Esophagus muscularis mucosa (tissue), 4 donors: ENCODE measurements at regions not wholly inside any gene's neighbourhood (a gene's known extent, or its start where the extent isn't known, plus 50 kb on each side); places are given as distances from the start of the nearest gene placed in this dataset.

Source experiments
- DNase-seq: peaks from one replicate; pipeline ENCODE4 v3.0.0-alpha.2; 2017; ENCODE audit errors: extremely low spot score
- H3K27ac ChIP-seq, 4 donors: fragments of 200-600 bp; sonication (generic); replicated peaks in 1 of 4; 1 replicate in 3 of 4; 2 replicates in 1 of 4; pipeline ENCODE4 v1.5.1; 2016 to 2019; ENCODE audit warnings: mild to moderate bottlenecking in 1 of 4
- H3K27me3 ChIP-seq, 4 donors: fragments of 200-600 bp; sonication (generic); one replicate each; pipeline versions ENCODE4 v1.5.1 to v1.6.0; 2016 to 2019
- H3K36me3 ChIP-seq, 4 donors: fragments of 200-600 bp; sonication (generic); one replicate each; pipeline ENCODE4 v1.5.1; 2016 to 2019
- H3K4me1 ChIP-seq, 4 donors: fragments of 200-600 bp; sonication (generic); one replicate each; pipeline ENCODE4 v1.5.1; 2016 to 2019
- H3K4me3 ChIP-seq, 4 donors: fragments of 200-600 bp; sonication (generic); 1 replicate in 2 of 4; 2 replicates in 2 of 4; pipeline ENCODE4 v1.5.1; 2016 to 2019; ENCODE audit warnings: mild to moderate bottlenecking in 4 of 4, moderate library complexity in 1 of 4
- H3K9me3 ChIP-seq, 4 donors: fragments of 200-600 bp; sonication (generic); 1 replicate in 3 of 4; 2 replicates in 1 of 4; pipeline ENCODE4 v1.5.1; 2016 to 2019
- CTCF ChIP-seq, 3 experiments: fragments of 200-600 bp in 2 of 3; fragments of 450-650 bp in 1 of 3; sonication (generic) in 2 of 3; IDR thresholded peaks; one replicate each; pipeline ENCODE4 v1.5.1; 2017 to 2019; ENCODE audit warnings: antibody characterized with exemption in 3 of 3, mild to moderate bottlenecking in 2 of 3, moderate library complexity in 1 of 3
- EP300 ChIP-seq: sonication (generic); formaldehyde crosslinking; IDR thresholded peaks from one replicate; pipeline ENCODE4 v1.6.1; 2017; ENCODE audit warnings: antibody characterized with exemption
- POLR2A ChIP-seq: fragments of 450-650 bp; IDR thresholded peaks from one replicate; pipeline ENCODE4 v1.6.1; 2017; ENCODE audit warnings: antibody characterized with exemption, moderate library complexity, mild to moderate bottlenecking, low read depth
- POLR2AphosphoS5 ChIP-seq, 2 donors: sonication (generic); formaldehyde crosslinking; IDR thresholded peaks; one replicate each; pipeline ENCODE4 v1.6.1; 2017; ENCODE audit warnings: antibody characterized with exemption in 2 of 2
- WGBS: methylation state at CpG from one replicate; pipeline ENCODE4 v1.1.5; 2018; 5-methylcytosine and 5-hydroxymethylcytosine counted together
- intact Hi-C: fragments of 100-400 bp; cut with DNase I; formaldehyde crosslinking; loops from one replicate; pipeline ENCODE4 v1.15.1; 2023

DNA sequence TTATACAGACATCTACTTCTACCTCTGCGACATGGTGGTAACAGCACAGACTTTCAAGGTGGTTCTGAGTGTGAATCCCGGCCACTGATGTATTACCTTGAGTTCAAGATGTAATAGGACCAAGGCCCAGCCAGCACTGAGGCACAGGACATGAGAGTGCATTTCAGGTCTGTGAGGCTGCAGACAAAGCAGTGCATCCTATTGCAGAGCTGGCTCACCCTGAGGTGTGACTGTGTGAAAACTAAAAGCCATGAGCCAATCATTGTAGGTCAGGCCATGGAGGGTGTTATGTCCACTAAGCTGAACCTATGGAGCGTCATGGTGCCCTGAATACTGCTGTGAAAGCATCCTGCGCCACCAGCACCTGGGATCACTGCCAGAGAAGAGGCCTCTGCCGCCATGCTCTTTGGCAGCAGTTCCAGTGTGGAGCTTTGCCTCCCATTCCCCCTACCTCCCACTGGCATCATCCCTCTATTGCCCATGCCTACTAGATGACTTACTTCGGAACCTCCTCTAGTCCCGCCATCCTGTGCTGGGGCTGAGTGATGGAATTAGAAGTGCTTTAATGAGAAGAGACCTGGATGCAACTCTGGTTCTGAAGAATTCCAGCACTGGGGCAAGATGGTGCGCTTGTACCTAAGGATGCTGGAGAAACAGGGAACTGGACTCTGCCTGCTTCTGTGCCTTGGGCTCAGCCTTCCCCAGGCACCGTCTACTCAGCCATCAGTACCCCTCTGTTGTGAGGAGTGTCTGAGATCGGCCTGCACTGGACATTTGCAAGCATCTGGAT, 112.0 kb upstream of the RMDN2 start:
- Histone ChIP-seq H3K27ac (no peak overlapping the region), H3K9me3 (no peaks in the 10 kb centered on the region), H3K36me3 (no peaks in the 10 kb centered on the region), H3K4me1 (peaks cover 4 to 16% (median 15%) of the 10 kb centered on the region in 4 donors), H3K4me3 (no peak overlapping the region), H3K27me3 (no peaks in the 10 kb centered on the region)
- intact Hi-C loops: no loop called here
- peak; percentile 75 for DNase-seq
- no peak for TF ChIP-seq POLR2AphosphoS5 (IDR thresholded peaks at IDR 0.05)
- no peak for TF ChIP-seq POLR2A
- WGBS: 98% methylated on average over 9 of the region's 10 CpGs

DNA sequence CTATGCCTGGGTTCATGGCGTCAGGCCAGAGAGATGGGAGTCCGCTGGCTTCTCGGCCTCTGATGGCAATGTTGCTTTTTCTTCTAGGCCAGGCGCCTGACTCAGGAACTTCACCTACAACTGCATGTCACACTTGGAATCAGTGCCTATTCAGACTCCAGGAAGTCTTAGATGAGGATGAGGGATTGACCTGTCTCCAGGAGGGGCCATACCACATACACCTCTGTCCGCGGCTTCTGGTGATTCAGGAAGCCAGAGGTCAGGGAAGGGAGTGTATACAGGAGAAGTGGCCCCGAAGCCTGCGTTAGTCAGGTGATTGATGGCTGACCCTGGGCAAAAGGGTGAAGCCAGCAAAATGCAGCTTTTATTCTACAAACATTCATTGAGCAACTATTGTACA, 109.1 kb upstream of the RMDN2 start:
- H3K36me3 ChIP-seq: no peaks in the 10 kb centered on the region
- peaks cover 0 to 4% (median 0%) of the 10 kb centered on the region in 4 donors for H3K9me3 ChIP-seq
- H3K4me3 ChIP-seq: no peak overlapping the region
- H3K4me1 ChIP-seq: no peaks in the 10 kb centered on the region
- intact Hi-C loops: no loop called here
- no peak overlapping the region for H3K27ac ChIP-seq
- H3K27me3 ChIP-seq: no peaks in the 10 kb centered on the region
- TF ChIP-seq CTCF (IDR thresholded peaks at IDR 0.05) (no peak), EP300 (no peak), POLR2A (no peak), POLR2AphosphoS5 (IDR thresholded peaks at IDR 0.05) (no peak)
- WGBS: 86% methylated on average over 8 of the region's 8 CpGs
- no peak for DNase-seq

- Histone ChIP-seq H3K36me3 (no peaks in the 10 kb centered on the region), H3K4me1 (no peaks in the 10 kb centered on the region), H3K27me3 (no peaks in the 10 kb centered on the region), H3K9me3 (peaks cover 0 to 4% (median 0%) of the 10 kb centered on the region in 4 donors), H3K27ac (no peak overlapping the region), H3K4me3 (no peak overlapping the region)
- no peak for TF ChIP-seq POLR2AphosphoS5 (IDR thresholded peaks at IDR 0.05)
- TF ChIP-seq POLR2A: no peak
- no peak for TF ChIP-seq EP300
- no peak for TF ChIP-seq CTCF (IDR thresholded peaks at IDR 0.05)
- intact Hi-C loops: no loop called here
- WGBS: 91% methylated on average over 10 of the region's 11 CpGs
- no peak for DNase-seq
Measured at GRCh38 chr2:37816686-37817085, 108.4 kb upstream of the RMDN2 start.

DNA sequence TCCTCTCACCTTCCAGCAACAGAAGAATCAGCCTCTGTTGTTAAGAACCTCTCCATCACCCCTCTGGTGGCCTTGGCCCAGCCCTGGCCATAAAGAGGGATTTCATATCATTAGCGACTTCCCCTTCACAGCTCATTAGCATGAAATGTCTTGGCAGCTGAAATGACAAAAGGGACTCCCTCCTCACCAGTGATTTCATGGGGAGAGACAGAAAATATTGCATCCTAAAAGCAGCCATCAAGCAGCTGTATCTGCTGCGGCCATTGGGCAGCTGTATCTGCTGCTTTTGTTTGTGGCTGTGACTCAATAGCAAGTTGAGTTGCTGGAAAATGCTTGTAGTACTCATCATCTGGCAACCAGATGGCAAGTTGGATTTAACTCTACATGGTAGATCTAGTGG, 105.9 kb upstream of the RMDN2 start:
- 86% methylated on average over 2 of the region's 2 CpGs for WGBS
- Histone ChIP-seq H3K9me3 (peaks cover 0 to 4% (median 0%) of the 10 kb centered on the region in 4 donors), H3K4me1 (no peaks in the 10 kb centered on the region), H3K27ac (no peak overlapping the region), H3K36me3 (no peaks in the 10 kb centered on the region), H3K4me3 (no peak overlapping the region), H3K27me3 (no peaks in the 10 kb centered on the region)
- DNase-seq: no peak
- TF ChIP-seq POLR2AphosphoS5 (IDR thresholded peaks at IDR 0.05) (no peak), CTCF (IDR thresholded peaks at IDR 0.05) (no peak)
- intact Hi-C loops: no loop called here

GRCh38 chr2:37820471-37820986, 104.6 kb upstream of the RMDN2 start:
- no peaks in the 10 kb centered on the region for H3K4me1 ChIP-seq
- H3K9me3 ChIP-seq: peaks cover 0 to 4% (median 0%) of the 10 kb centered on the region in 4 donors
- 79% methylated on average over 2 of the region's 2 CpGs for WGBS
- no peaks in the 10 kb centered on the region for H3K36me3 ChIP-seq
- no peaks in the 10 kb centered on the region for H3K27me3 ChIP-seq
- no peak overlapping the region for H3K4me3 ChIP-seq
- intact Hi-C loops: no loop called here
- DNase-seq: no peak
- TF ChIP-seq CTCF (IDR thresholded peaks at IDR 0.05) (no peak), EP300 (no peak), POLR2A (no peak), POLR2AphosphoS5 (IDR thresholded peaks at IDR 0.05) (no peak)
- H3K27ac ChIP-seq: no peak overlapping the region
